ENCODE measurements at regions not wholly inside any gene's neighbourhood (a gene's known extent, or its start where the extent isn't known, plus 50 kb on each side); places are given as distances from the start of the nearest gene placed in this dataset.

DNA sequence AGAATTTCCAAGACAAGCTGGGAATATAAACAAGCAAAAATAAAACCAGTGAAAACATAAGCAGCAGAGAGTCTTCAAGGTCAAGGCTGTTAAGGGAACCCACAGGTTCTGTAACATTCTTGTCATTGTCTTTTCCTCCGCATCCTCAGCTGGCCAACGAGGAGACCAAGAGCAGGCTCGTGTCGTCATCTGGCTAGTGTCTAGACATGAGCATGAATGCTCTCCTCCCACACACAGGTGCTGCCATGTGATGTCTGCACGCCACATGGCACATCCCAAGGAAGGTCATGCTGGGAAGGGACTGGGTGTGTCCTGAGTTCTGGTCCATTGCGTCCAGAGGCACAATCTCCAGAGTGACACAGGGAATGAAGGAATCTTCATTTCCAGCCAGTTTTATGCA is 156.2 kb downstream of the POLR2M start:
- no peak for DNase-seq (ENCODE audit: low read depth, low spot score)

DNA sequence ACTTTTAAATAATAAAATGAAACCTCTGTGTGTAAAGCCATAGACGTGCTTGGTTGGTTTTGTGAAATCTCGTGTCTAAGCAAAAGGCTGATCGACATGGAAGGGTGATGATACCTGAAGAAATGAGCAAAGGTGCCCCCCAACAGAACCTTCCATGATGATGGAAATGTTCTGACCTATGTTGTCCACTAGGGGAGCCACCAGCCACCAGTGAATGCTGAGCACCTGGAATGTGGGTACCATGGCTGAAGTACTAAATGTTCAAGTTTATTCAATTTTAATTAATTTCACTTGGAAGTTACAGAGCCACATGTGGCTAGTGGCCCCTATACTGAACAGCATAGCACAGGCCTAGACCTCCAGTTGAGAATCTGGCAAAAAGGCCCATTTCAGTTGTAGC is 158.8 kb downstream of the POLR2M start:
- Histone ChIP-seq H3K4me3 (ENCODE audit: insufficient read length, low read depth) (no peak overlapping the region), H3K36me3 (ENCODE audit: insufficient read depth, insufficient read length, low read length) (no peaks in the 10 kb centered on the region), H3K4me1 (ENCODE audit: insufficient read depth, insufficient read length) (no peaks in the 10 kb centered on the region), H3K9me3 (ENCODE audit: insufficient read depth, low read length) (peaks cover 13% of the 10 kb centered on the region; the same call in 1 of the 2 replicates), H3K9ac (ENCODE audit: insufficient read length, low read depth) (no peak overlapping the region), H3K27me3 (ENCODE audit: insufficient read depth, insufficient read length) (no peaks in the 10 kb centered on the region)
- no peak for DNase-seq (ENCODE audit: low read depth, low spot score)
- TF ChIP-seq YY1 (IDR thresholded peaks at IDR 0.05; ENCODE audit: insufficient read depth, insufficient read length) (no peak), SUZ12 (IDR thresholded peaks at IDR 0.05; ENCODE audit: extremely low read depth, insufficient read depth, insufficient read length) (no peak), ZNF274 (IDR thresholded peaks at IDR 0.05; ENCODE audit: low read depth, low read length) (no peak)

More for the DNA sequence above, 156.2 kb downstream of the POLR2M start:
- TF ChIP-seq YY1 (IDR thresholded peaks at IDR 0.05; ENCODE audit: insufficient read depth, insufficient read length) (no peak), ZNF274 (IDR thresholded peaks at IDR 0.05; ENCODE audit: low read depth, low read length) (no peak), SUZ12 (IDR thresholded peaks at IDR 0.05; ENCODE audit: extremely low read depth, insufficient read depth, insufficient read length) (no peak)
- Histone ChIP-seq H3K4me1 (ENCODE audit: insufficient read depth, insufficient read length) (no peaks in the 10 kb centered on the region), H3K4me3 (ENCODE audit: insufficient read length, low read depth) (no peak overlapping the region), H3K27me3 (ENCODE audit: insufficient read depth, insufficient read length) (no peaks in the 10 kb centered on the region), H3K9ac (ENCODE audit: insufficient read length, low read depth) (no peak overlapping the region), H3K9me3 (ENCODE audit: insufficient read depth, low read length) (0 out of 2 replicates have a peak, but pooled peaks cover under 1% of the 10 kb centered on the region), H3K36me3 (ENCODE audit: insufficient read depth, insufficient read length, low read length) (no peaks in the 10 kb centered on the region)

DNA sequence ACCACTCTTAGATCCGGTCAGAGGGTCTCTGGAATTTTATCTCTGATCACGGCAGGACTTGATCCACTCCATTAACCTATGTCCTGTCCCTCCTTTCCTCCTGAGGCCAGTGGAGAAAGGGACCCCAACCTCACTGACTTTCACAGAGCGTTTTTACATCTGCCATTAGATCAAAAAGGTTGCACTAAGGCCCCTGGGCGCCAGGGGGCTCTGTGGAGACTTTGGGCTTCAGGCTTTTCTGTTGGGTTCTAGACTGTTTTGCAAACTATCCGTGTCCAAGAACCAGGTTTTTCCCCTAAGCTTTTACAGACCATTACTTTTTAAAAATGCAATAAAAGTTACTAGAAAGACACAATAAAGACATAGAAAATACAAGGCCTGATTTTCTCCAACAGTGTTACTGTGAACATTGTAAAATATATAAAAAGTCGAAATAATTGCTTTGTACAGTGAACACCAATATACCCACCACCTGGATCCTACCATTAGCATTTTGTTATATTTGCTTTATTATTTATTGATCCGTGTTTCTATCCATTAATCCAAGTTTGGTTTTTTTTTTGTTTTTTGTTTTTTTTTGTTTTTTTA is 159.7 kb downstream of the POLR2M start:
- Histone ChIP-seq H3K36me3 (ENCODE audit: insufficient read depth, insufficient read length, low read length) (no peaks in the 10 kb centered on the region), H3K27me3 (ENCODE audit: insufficient read depth, insufficient read length) (no peaks in the 10 kb centered on the region), H3K4me3 (ENCODE audit: insufficient read length, low read depth) (no peak overlapping the region), H3K9me3 (ENCODE audit: insufficient read depth, low read length) (peaks cover 13% of the 10 kb centered on the region; the same call in 1 of the 2 replicates), H3K9ac (ENCODE audit: insufficient read length, low read depth) (no peak overlapping the region), H3K4me1 (ENCODE audit: insufficient read depth, insufficient read length) (no peaks in the 10 kb centered on the region)
- TF ChIP-seq YY1 (IDR thresholded peaks at IDR 0.05; ENCODE audit: insufficient read depth, insufficient read length) (no peak), ZNF274 (IDR thresholded peaks at IDR 0.05; ENCODE audit: low read depth, low read length) (no peak), SUZ12 (IDR thresholded peaks at IDR 0.05; ENCODE audit: extremely low read depth, insufficient read depth, insufficient read length) (no peak)
- peak; percentile 49 for DNase-seq (ENCODE audit: low read depth, low spot score)

DNA sequence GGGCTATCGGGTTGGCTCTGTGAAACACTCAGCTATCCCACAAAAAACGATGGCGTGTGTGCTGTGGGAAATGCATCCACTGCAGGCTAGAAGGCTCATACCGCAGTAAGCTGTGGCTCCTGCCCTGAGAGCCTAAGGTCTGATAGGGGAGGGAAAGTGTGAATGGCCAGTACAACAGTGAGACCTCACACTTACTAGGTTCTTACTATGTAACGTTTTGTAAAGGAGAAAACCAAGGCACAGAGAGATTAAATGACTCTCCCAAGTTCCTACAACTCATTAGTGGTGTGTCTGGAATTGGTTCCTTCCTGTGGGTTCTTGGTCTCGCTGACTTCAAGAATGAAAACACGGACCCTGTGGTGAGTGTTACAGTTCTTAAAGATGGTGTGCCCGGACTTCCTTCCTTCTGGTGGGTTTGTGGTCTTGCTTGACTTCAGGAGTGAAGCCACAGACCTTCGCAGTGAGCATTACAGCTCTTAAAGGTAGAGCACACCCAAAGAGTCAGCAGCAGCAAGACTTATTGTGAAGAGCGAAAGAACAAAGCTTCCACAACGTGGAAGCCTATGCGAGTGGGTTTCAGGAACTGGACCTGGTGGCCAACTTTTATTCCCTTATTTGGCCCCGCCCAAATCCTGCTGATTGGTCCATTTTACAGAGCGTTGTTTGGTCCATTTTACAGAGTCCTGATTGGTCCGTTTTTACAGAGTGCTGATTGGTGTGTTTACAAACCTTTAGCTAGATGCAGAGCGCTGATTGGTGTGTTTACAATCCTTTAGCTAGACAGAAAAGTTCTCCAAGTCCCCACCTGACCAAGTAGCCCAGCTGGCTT is 161.7 kb downstream of the POLR2M start:
- TF ChIP-seq ZNF274 (IDR thresholded peaks at IDR 0.05; ENCODE audit: low read depth, low read length), result no peak
- no peak for TF ChIP-seq SUZ12 (IDR thresholded peaks at IDR 0.05; ENCODE audit: extremely low read depth, insufficient read depth, insufficient read length)
- TF ChIP-seq YY1 (IDR thresholded peaks at IDR 0.05; ENCODE audit: insufficient read depth, insufficient read length), result no peak

DNA sequence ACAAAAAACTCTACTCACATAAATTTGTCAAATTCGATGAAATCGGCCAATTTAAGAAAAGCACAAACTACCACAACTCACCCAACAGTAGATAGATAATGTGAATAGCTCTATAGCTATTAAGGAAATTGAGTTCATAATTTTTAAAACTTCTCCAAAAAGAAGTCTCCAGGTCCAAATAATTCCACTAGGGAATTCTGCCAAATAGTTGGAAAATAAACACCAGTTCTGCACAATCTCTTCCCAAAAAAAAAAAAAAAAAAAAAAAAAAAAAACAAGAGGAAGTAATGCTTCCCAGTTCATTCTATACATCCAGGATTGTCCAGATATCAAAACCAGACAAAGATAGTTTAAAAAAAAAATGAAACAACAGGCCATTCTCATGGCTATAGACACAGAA is 164.2 kb downstream of the POLR2M start:
- Histone ChIP-seq H3K4me1 (ENCODE audit: insufficient read depth, insufficient read length) (no peaks in the 10 kb centered on the region), H3K4me3 (ENCODE audit: insufficient read length, low read depth) (no peak overlapping the region), H3K27me3 (ENCODE audit: insufficient read depth, insufficient read length) (no peaks in the 10 kb centered on the region), H3K9me3 (ENCODE audit: insufficient read depth, low read length) (peaks cover 16% of the 10 kb centered on the region), H3K36me3 (ENCODE audit: insufficient read depth, insufficient read length, low read length) (no peaks in the 10 kb centered on the region), H3K9ac (ENCODE audit: insufficient read length, low read depth) (no peak overlapping the region)
- TF ChIP-seq SUZ12 (IDR thresholded peaks at IDR 0.05; ENCODE audit: extremely low read depth, insufficient read depth, insufficient read length), result no peak
- DNase-seq (ENCODE audit: low read depth, low spot score), result no peak

More for the DNA sequence above, 161.7 kb downstream of the POLR2M start:
- Histone ChIP-seq H3K27me3 (ENCODE audit: insufficient read depth, insufficient read length) (no peaks in the 10 kb centered on the region), H3K4me3 (ENCODE audit: insufficient read length, low read depth) (no peak overlapping the region), H3K9me3 (ENCODE audit: insufficient read depth, low read length) (peaks cover 13% of the 10 kb centered on the region; the same call in 1 of the 2 replicates), H3K4me1 (ENCODE audit: insufficient read depth, insufficient read length) (no peaks in the 10 kb centered on the region), H3K9ac (ENCODE audit: insufficient read length, low read depth) (no peak overlapping the region), H3K36me3 (ENCODE audit: insufficient read depth, insufficient read length, low read length) (no peaks in the 10 kb centered on the region)
- no peak for DNase-seq (ENCODE audit: low read depth, low spot score)

DNA sequence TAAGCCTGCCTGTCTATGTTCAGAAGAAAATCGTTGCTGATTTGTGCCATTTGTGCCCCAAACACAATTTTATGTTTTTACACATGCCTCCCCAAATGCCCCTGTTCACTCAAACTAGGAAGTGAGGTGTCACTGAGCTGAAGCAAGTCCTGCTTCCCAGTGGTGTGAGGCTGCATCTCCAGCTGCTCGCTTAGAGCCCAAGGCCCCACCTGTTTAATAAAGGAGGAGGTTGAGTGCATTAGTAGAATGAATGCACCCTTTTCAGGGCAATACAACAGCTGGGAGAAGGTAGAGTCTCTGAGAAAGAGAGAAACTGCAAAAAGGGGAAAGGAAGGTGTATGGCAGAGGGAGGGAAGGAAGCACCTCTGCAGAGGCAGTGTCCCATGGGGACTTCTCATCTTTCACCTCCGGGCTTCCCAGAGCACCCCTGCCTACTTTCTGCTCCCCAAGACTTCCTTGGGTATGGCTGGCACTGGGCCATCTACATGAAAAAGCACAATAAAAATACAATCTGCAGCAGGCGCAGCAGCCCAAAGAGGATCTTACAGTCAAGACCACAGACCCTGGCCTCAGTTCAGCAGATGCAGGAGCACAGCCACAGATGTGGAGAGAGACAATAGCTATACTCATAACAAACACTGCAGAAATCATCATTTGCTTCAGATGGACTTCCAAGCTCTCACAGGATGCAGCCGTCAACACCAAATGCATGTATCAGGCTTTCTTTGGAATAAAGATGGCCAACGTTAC is 165.9 kb downstream of the POLR2M start:
- no peak for TF ChIP-seq YY1 (IDR thresholded peaks at IDR 0.05; ENCODE audit: insufficient read depth, insufficient read length)
- no peak for TF ChIP-seq SUZ12 (IDR thresholded peaks at IDR 0.05; ENCODE audit: extremely low read depth, insufficient read depth, insufficient read length)
- no peak for TF ChIP-seq ZNF274 (IDR thresholded peaks at IDR 0.05; ENCODE audit: low read depth, low read length)
- H3K36me3 ChIP-seq (ENCODE audit: insufficient read depth, insufficient read length, low read length), result no peaks in the 10 kb centered on the region
- no peak overlapping the region for H3K4me3 ChIP-seq (ENCODE audit: insufficient read length, low read depth)
- H3K9ac ChIP-seq (ENCODE audit: insufficient read length, low read depth), result no peak overlapping the region
- no peaks in the 10 kb centered on the region for H3K27me3 ChIP-seq (ENCODE audit: insufficient read depth, insufficient read length)
- DNase-seq (ENCODE audit: low read depth, low spot score), result no peak
- peaks cover 20% of the 10 kb centered on the region for H3K9me3 ChIP-seq (ENCODE audit: insufficient read depth, low read length)
- no peaks in the 10 kb centered on the region for H3K4me1 ChIP-seq (ENCODE audit: insufficient read depth, insufficient read length)

All from NT2/D1 (cell line).